Panc1 (cell line): ENCODE measurements at regions not wholly inside any gene's neighbourhood (a gene's known extent, or its start where the extent isn't known, plus 50 kb on each side); places are given as distances from the start of the nearest gene placed in this dataset.

Source experiments
- ATAC-seq: fragments of 200-7000 bp; cut with Tn5 transposase; 2 replicates; pipeline ENCODE4 v1.9.1; 2020; ENCODE audit warnings: mild to moderate bottlenecking, moderate library complexity
- BruUV-seq: library from RNA; stranded (reverse); fragments of 400-500 nt; replicated peaks from 2 replicates; lab custom pipeline; 2021; lab: Mats Ljungman, UMichigan
- CTCF ChIA-PET: fragments of 300-600 bp; sonication (Branson Sonifier 250); formaldehyde crosslinking; loops from one replicate; lab custom pipeline; 2022; ENCODE audit warnings: antibody characterized with exemption; lab: Charles Lee
- POLR2A ChIA-PET: fragments of 300-600 bp; sonication (Branson Sonifier 250); formaldehyde crosslinking; loops from one replicate; lab custom pipeline; 2022; ENCODE audit warnings: antibody characterized with exemption; lab: Charles Lee
- DNase-seq: peaks from one replicate; pipeline ENCODE4 v3.0.0-alpha.2; 2010; ENCODE audit warnings: low read depth, low spot score
- H3K27ac ChIP-seq: 2 replicates; pipeline ENCODE4 v1.5.1; 2011; ENCODE audit warnings: mild to moderate bottlenecking, low read length, inconsistent platforms
- H3K27me3 ChIP-seq: fragments of 200-500 bp; sonication (Bioruptor generic); 2 replicates; pipeline ENCODE4 v1.6.0; 2014; ENCODE audit warnings: low read length, inconsistent platforms; ENCODE audit not compliant: control insufficient read depth, insufficient read depth
- H3K36me3 ChIP-seq: fragments of 200-500 bp; sonication (Bioruptor generic); 2 replicates; pipeline ENCODE4 v1.5.1; 2014; ENCODE audit warnings: inconsistent platforms, mild to moderate bottlenecking, low read length, moderate library complexity; ENCODE audit not compliant: control insufficient read depth, insufficient read depth
- H3K4me1 ChIP-seq: 2 replicates; pipeline ENCODE4 v1.5.1; 2011; ENCODE audit warnings: inconsistent platforms, mild to moderate bottlenecking, low read length, moderate library complexity; ENCODE audit not compliant: control insufficient read depth, insufficient read depth
- H3K4me3 ChIP-seq, 2 experiments: 2 replicates each; pipeline ENCODE4 v1.5.1; 2011 to 2012; ENCODE audit warnings: low read depth in 2 of 2, low read length in 2 of 2, mild to moderate bottlenecking in 2 of 2, inconsistent platforms in 1 of 2, moderate library complexity in 1 of 2
- H3K9me3 ChIP-seq: fragments of 200-500 bp; sonication (Bioruptor generic); 2 replicates; pipeline ENCODE4 v1.5.1; 2014; ENCODE audit warnings: low read depth, mild to moderate bottlenecking, inconsistent platforms, low read length, moderate library complexity; ENCODE audit not compliant: control insufficient read depth, insufficient read depth
- CTCF ChIP-seq: fragments of 450-650 bp; IDR thresholded peaks from 2 replicates; pipeline ENCODE4 v1.5.1; 2017; ENCODE audit warnings: mild to moderate bottlenecking
- POLR2AphosphoS5 ChIP-seq: IDR thresholded peaks from 2 replicates; pipeline ENCODE4 v1.6.1; 2012; ENCODE audit warnings: mild to moderate bottlenecking, low read depth, low read length, moderate library complexity
- SIN3A ChIP-seq: IDR thresholded peaks from 2 replicates; pipeline ENCODE4 v1.6.1; 2012; ENCODE audit warnings: low read depth, mild to moderate bottlenecking, low read length, moderate library complexity, borderline replicate concordance; ENCODE audit not compliant: insufficient read depth
- TCF7L2 ChIP-seq: IDR thresholded peaks from 2 replicates; pipeline ENCODE4 v1.6.1; 2011; ENCODE audit warnings: mild to moderate bottlenecking, low read depth, low read length, inconsistent platforms
- in situ Hi-C: cut with HindIII; loops from 2 replicates; pipeline ENCODE4 v1.10.0; 2016; ENCODE audit warnings: low sequenced_read_pairs, low pct_unique_long_range_greater_than_20kb
- intact Hi-C: fragments of 100-400 bp; cut with micrococcal nuclease; formaldehyde crosslinking; loops from one replicate; pipeline ENCODE4 v1.10.0; 2022; ENCODE audit not compliant: unreplicated experiment
- TF ChIP-seq, protein P1 (sequence below), 2 experiments: IDR thresholded peaks; 2 replicates each; pipeline ENCODE4 v1.6.1; 2011 to 2012; ENCODE audit warnings: low read depth in 2 of 2, control low read depth in 1 of 2, low read length in 1 of 2, mild to moderate bottlenecking in 1 of 2, moderate library complexity in 1 of 2; ENCODE audit not compliant: insufficient read depth in 1 of 2

DNA sequence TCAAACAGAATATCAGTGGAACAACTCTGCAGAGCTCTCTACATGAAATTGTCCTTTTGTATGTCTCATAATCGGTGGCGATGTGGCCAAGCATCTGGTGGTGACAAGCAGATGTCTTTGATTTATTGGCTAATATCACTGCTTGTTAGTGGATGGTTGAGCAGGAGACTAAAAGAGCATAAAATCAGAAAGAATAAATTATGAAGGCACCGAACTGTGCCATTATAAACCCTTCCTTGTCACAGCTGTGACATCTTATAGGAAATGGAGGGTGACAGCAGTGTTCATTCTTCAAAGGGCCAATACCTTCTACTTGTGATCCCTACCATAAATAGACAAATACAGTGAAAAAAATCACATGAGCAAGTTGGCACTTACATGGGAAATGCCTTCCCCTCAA, 1404.3 kb downstream of the MAT2B start:
- intact Hi-C loops: no loop called here
- Histone ChIP-seq H3K27ac (no peak overlapping the region), H3K4me3 (no peak overlapping the region), H3K27me3 (no peaks in the 10 kb centered on the region), H3K9me3 (peaks cover 6% of the 10 kb centered on the region; the same call in 1 of the 2 replicates), H3K4me1 (no peaks in the 10 kb centered on the region), H3K36me3 (no peaks in the 10 kb centered on the region)
- POLR2A ChIA-PET: no interaction called here
- in situ Hi-C loops: no loop called here
- CTCF ChIA-PET: no interaction called here
- TF ChIP-seq, protein P1, sequence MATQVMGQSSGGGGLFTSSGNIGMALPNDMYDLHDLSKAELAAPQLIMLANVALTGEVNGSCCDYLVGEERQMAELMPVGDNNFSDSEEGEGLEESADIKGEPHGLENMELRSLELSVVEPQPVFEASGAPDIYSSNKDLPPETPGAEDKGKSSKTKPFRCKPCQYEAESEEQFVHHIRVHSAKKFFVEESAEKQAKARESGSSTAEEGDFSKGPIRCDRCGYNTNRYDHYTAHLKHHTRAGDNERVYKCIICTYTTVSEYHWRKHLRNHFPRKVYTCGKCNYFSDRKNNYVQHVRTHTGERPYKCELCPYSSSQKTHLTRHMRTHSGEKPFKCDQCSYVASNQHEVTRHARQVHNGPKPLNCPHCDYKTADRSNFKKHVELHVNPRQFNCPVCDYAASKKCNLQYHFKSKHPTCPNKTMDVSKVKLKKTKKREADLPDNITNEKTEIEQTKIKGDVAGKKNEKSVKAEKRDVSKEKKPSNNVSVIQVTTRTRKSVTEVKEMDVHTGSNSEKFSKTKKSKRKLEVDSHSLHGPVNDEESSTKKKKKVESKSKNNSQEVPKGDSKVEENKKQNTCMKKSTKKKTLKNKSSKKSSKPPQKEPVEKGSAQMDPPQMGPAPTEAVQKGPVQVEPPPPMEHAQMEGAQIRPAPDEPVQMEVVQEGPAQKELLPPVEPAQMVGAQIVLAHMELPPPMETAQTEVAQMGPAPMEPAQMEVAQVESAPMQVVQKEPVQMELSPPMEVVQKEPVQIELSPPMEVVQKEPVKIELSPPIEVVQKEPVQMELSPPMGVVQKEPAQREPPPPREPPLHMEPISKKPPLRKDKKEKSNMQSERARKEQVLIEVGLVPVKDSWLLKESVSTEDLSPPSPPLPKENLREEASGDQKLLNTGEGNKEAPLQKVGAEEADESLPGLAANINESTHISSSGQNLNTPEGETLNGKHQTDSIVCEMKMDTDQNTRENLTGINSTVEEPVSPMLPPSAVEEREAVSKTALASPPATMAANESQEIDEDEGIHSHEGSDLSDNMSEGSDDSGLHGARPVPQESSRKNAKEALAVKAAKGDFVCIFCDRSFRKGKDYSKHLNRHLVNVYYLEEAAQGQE (IDR thresholded peaks at IDR 0.05; ENCODE audit: insufficient read depth in 1 of 2, low read depth in 2 of 2, low read length in 1 of 2): no peak
- TF ChIP-seq POLR2AphosphoS5 (no peak), SIN3A (no peak), TCF7L2 (no peak)
- ATAC-seq: no peak
- DNase-seq: no peak
- BruUV-seq: no TSS peak

- BruUV-seq: no TSS peak
- ChIA-PET CTCF (no interaction called here), POLR2A (interaction anchor here (0.5 kb wide), 1 partner anchor 512 kb away, joined by 11 read pairs; no protein-coding TSS in a partner anchor)
- no peak overlapping the region for H3K4me3 ChIP-seq
- intact Hi-C loops: no loop called here
- ATAC-seq: no peak
- H3K27me3 ChIP-seq: no peaks in the 10 kb centered on the region
- no peaks in the 10 kb centered on the region; the same call in 1 of the 2 replicates for H3K9me3 ChIP-seq
- no peak overlapping the region for H3K27ac ChIP-seq
- H3K36me3 ChIP-seq: no peaks in the 10 kb centered on the region
- H3K4me1 ChIP-seq: no peaks in the 10 kb centered on the region
- no peak for DNase-seq
- in situ Hi-C loops: no loop called here
- TF ChIP-seq, protein P1 (IDR thresholded peaks at IDR 0.05; ENCODE audit: insufficient read depth in 1 of 2, low read depth in 2 of 2, low read length in 1 of 2): no peak
- TF ChIP-seq TCF7L2 (no peak), POLR2AphosphoS5 (no peak), CTCF (no peak), SIN3A (no peak)
Measured at GRCh38 chr5:164921722-164922121, 1416.3 kb downstream of the MAT2B start.
